PC-3 (cell line): ENCODE measurements at regions not wholly inside any gene's neighbourhood (a gene's known extent, or its start where the extent isn't known, plus 50 kb on each side); places are given as distances from the start of the nearest gene placed in this dataset.

Experiments
- ATAC-seq: fragments of 200-7000 bp; cut with Tn5 transposase; 2 replicates; pipeline ENCODE4 v1.9.1; 2020; ENCODE audit warnings: mild to moderate bottlenecking, moderate library complexity
- BruUV-seq: library from RNA; stranded (reverse); fragments of 400-500 nt; replicated peaks from 2 replicates; lab custom pipeline; 2021; lab: Mats Ljungman, UMichigan
- CTCF ChIA-PET: fragments of 300-600 bp; sonication (Branson Sonifier 250); formaldehyde crosslinking; loops from one replicate; lab custom pipeline; 2022; ENCODE audit warnings: antibody characterized with exemption; lab: Charles Lee
- POLR2A ChIA-PET: fragments of 300-600 bp; sonication (Branson Sonifier 250); formaldehyde crosslinking; loops from one replicate; lab custom pipeline; 2022; ENCODE audit warnings: antibody characterized with exemption; ENCODE audit not compliant: unreplicated experiment; lab: Charles Lee
- DNase-seq: peaks from one replicate; pipeline ENCODE4 v3.0.0-alpha.2; 2015
- H2AFZ ChIP-seq: fragments of 300-600 bp; sonication (generic); 2 replicates; pipeline ENCODE4 v1.6.0; 2016; ENCODE audit warnings: antibody characterized with exemption, low read length
- H3F3A ChIP-seq: fragments of 300-600 bp; sonication (generic); one replicate; pipeline ENCODE4 v1.6.0; 2017; ENCODE audit warnings: antibody characterized with exemption, low read length, control low read depth, mild to moderate bottlenecking; ENCODE audit not compliant: unreplicated experiment
- H3K27ac ChIP-seq: fragments of 300-600 bp; sonication (generic); 2 replicates; pipeline ENCODE4 v1.5.1; 2016; ENCODE audit warnings: mild to moderate bottlenecking, low read length
- H3K27me3 ChIP-seq: fragments of 300-600 bp; sonication (generic); 2 replicates; pipeline ENCODE4 v1.6.1; 2016; ENCODE audit warnings: low read length, mixed read lengths
- H3K36me3 ChIP-seq: fragments of 300-600 bp; sonication (generic); 2 replicates; pipeline ENCODE4 v1.6.1; 2016; ENCODE audit warnings: low read depth, mixed run types, low read length, mixed read lengths
- H3K4me1 ChIP-seq: fragments of 300-600 bp; sonication (generic); 2 replicates; pipeline ENCODE4 v1.5.1; 2016; ENCODE audit warnings: low read length; ENCODE audit not compliant: insufficient read depth
- H3K4me2 ChIP-seq: fragments of 300-600 bp; sonication (generic); 2 replicates; pipeline ENCODE4 v1.6.0; 2016; ENCODE audit warnings: low read length
- H3K4me3 ChIP-seq: fragments of 300-600 bp; sonication (generic); 2 replicates; pipeline ENCODE4 v1.5.1; 2016; ENCODE audit warnings: mild to moderate bottlenecking, low read length, mixed read lengths
- H3K79me2 ChIP-seq: fragments of 300-600 bp; sonication (generic); 2 replicates; pipeline ENCODE4 v1.6.1; 2017; ENCODE audit warnings: low read length, mixed read lengths
- H3K9ac ChIP-seq: fragments of 300-600 bp; sonication (generic); 2 replicates; pipeline ENCODE4 v1.6.0; 2016; ENCODE audit warnings: mild to moderate bottlenecking, low read length
- H3K9me2 ChIP-seq: fragments of 300-600 bp; sonication (generic); replicated peaks from 2 replicates; pipeline ENCODE4 v1.6.1; 2016; ENCODE audit warnings: mixed run types, low read length, mixed read lengths
- H3K9me3 ChIP-seq: fragments of 300-600 bp; sonication (generic); 2 replicates; pipeline ENCODE4 v1.6.1; 2016; ENCODE audit warnings: low read length, mixed read lengths
- H4K20me1 ChIP-seq: fragments of 300-600 bp; sonication (generic); 2 replicates; pipeline ENCODE4 v1.6.1; 2016; ENCODE audit warnings: low read length, mixed read lengths
- EZH2 ChIP-seq: fragments of 300-600 bp; sonication (generic); IDR thresholded peaks from one replicate; pipeline ENCODE4 v1.6.1; 2017; ENCODE audit warnings: antibody characterized with exemption, mild to moderate bottlenecking, low read length; ENCODE audit not compliant: unreplicated experiment
- EZH2phosphoT487 ChIP-seq: fragments of 300-600 bp; sonication (generic); IDR thresholded peaks from 2 replicates; pipeline ENCODE4 v1.6.1; 2018; ENCODE audit warnings: mild to moderate bottlenecking, antibody characterized with exemption, low read length, borderline replicate concordance
- intact Hi-C: fragments of 100-400 bp; cut with micrococcal nuclease; formaldehyde crosslinking; loops from 2 replicates; pipeline ENCODE4 v1.9.0; 2023
- TF ChIP-seq, protein P1 (sequence below): fragments of 300-600 bp; sonication (generic); conservative IDR thresholded peaks from 2 replicates; pipeline ENCODE4 v1.5.1; 2017; ENCODE audit warnings: antibody characterized with exemption, low read depth, mild to moderate bottlenecking, low read length

DNA sequence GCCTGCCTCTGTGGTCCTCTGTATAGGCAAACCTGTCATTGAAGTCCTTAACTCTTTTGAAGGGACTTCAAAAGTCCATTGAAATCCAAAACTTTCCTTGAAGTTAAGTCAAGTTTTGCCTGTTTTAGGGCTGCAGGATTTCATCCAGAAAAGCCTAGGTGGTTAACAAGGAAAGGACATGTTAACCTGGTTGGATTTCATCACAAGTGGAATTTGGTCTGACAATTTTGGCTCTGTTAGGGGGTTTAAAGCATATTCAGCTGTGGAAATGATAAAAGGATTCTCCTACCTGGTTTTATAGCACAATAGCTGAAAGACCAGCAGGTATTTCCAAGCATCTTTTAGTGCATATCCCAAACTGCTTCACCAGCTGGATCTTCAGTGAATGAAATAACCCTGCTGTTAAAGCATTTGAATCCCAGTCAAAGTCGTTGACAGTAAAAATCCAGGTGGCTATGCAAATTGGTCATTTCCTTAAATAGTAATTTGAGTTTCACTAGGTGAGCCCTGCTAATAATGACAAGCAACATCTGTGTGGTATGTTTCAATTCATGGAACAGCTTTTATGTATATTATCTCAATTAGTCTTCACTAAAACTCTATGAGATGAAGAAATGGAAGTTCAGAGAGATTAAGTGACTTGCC, 400.5 kb downstream of the ETNK1 start:
- no TSS peak for BruUV-seq
- Histone ChIP-seq H3K4me1 (no peaks in the 10 kb centered on the region), H3K9me3 (no peaks in the 10 kb centered on the region), H3K27me3 (no peaks in the 10 kb centered on the region), H3K4me3 (no peak overlapping the region), H2AFZ (no peak overlapping the region), H3K27ac (no peak overlapping the region), H3K9me2 (no peaks in the 10 kb centered on the region), H3K36me3 (no peaks in the 10 kb centered on the region), H3F3A (no peaks in the 10 kb centered on the region), H3K9ac (no peak overlapping the region), H3K79me2 (no peaks in the 10 kb centered on the region), H4K20me1 (no peaks in the 10 kb centered on the region), H3K4me2 (no peak overlapping the region)
- DNase-seq (no peak), ATAC-seq (no peak)
- TF ChIP-seq, protein P1, sequence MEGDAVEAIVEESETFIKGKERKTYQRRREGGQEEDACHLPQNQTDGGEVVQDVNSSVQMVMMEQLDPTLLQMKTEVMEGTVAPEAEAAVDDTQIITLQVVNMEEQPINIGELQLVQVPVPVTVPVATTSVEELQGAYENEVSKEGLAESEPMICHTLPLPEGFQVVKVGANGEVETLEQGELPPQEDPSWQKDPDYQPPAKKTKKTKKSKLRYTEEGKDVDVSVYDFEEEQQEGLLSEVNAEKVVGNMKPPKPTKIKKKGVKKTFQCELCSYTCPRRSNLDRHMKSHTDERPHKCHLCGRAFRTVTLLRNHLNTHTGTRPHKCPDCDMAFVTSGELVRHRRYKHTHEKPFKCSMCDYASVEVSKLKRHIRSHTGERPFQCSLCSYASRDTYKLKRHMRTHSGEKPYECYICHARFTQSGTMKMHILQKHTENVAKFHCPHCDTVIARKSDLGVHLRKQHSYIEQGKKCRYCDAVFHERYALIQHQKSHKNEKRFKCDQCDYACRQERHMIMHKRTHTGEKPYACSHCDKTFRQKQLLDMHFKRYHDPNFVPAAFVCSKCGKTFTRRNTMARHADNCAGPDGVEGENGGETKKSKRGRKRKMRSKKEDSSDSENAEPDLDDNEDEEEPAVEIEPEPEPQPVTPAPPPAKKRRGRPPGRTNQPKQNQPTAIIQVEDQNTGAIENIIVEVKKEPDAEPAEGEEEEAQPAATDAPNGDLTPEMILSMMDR = no peak
- TF ChIP-seq EZH2phosphoT487 (no peak), EZH2 (no peak)
- intact Hi-C loops = no loop called here
- CTCF ChIA-PET = no interaction called here
- POLR2A ChIA-PET = no interaction called here

DNA sequence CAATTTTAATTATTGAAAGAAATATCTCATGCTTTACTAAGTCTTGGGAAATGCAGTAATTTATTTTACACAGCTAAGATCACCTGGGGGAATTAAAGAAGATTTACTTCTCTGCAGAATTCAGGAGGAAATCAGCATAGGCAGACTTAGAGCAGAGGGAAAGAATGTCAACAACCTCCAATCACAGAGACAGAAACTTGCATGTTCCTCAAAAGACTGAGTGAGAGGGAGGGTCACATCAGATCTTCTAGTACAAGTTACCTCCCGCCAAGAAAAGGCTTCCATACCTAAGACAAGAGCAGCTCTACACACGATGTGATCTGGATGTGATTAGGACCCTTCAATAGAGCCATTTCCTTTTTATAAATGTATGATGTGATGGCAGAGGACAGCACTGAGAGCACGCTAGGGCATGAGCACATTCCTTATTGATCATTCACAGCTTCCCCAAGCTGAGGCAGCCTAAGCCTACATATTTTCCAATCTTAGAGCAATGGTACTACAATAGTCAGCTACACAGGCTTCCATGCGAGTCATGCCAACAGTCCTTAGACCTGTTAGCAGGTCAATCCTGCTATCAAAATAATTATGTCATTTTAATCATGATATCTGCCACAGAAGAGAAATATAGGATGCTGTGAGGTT, 403.3 kb downstream of the ETNK1 start:
- TF ChIP-seq EZH2phosphoT487 (no peak), EZH2 (no peak)
- TF ChIP-seq, protein P1 = no peak
- no TSS peak for BruUV-seq
- Histone ChIP-seq H4K20me1 (no peaks in the 10 kb centered on the region), H3F3A (no peaks in the 10 kb centered on the region), H3K9me2 (no peaks in the 10 kb centered on the region), H3K4me1 (no peaks in the 10 kb centered on the region), H3K9ac (no peak overlapping the region), H3K9me3 (no peaks in the 10 kb centered on the region), H3K4me3 (no peak overlapping the region), H3K27me3 (peaks cover 8% of the 10 kb centered on the region; the same call in 1 of the 2 replicates), H3K4me2 (no peak overlapping the region), H3K36me3 (no peaks in the 10 kb centered on the region), H2AFZ (no peak overlapping the region), H3K79me2 (no peaks in the 10 kb centered on the region), H3K27ac (no peak overlapping the region)
- ChIA-PET CTCF (no interaction called here), POLR2A (no interaction called here)
- intact Hi-C loops = no loop called here
- no peak for ATAC-seq
- DNase-seq = no peak

DNA sequence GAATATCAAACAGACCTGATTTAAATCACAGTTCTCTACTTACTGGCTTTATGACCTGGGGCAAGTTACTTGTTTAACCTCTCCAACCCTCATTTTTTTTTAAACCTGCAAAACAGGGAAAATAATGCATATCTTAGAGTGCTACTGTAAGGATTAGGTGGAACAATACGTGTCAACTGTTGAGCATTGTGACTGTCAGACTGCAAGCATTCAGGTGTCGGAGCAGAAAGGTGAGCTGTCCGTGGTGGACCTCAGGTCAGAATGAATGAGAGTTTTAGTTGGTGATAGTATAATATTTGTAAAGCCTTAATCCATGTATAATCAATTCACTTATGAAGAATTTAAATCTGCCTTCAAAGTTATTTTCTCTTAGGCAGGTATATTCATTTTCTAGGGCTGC, 404.2 kb downstream of the ETNK1 start:
- no peak for ATAC-seq
- no peaks in the 10 kb centered on the region for H3K4me1 ChIP-seq

More for the DNA sequence above, 404.2 kb downstream of the ETNK1 start:
- intact Hi-C loops = no loop called here
- no peaks in the 10 kb centered on the region for H3F3A ChIP-seq
- H3K79me2 ChIP-seq = no peaks in the 10 kb centered on the region
- ChIA-PET POLR2A (no interaction called here), CTCF (no interaction called here)
- no peaks in the 10 kb centered on the region for H3K36me3 ChIP-seq
- no peaks in the 10 kb centered on the region for H3K9me2 ChIP-seq
- TF ChIP-seq EZH2phosphoT487 (no peak), EZH2 (no peak)
- TF ChIP-seq, protein P1 = no peak
- H3K4me3 ChIP-seq = no peak overlapping the region
- H3K27ac ChIP-seq = no peak overlapping the region
- H3K9me3 ChIP-seq = no peaks in the 10 kb centered on the region
- peaks cover 8% of the 10 kb centered on the region; the same call in 1 of the 2 replicates for H3K27me3 ChIP-seq
- H2AFZ ChIP-seq = no peak overlapping the region
- no peaks in the 10 kb centered on the region for H4K20me1 ChIP-seq
- H3K4me2 ChIP-seq = no peak overlapping the region
- no peak for DNase-seq
- H3K9ac ChIP-seq = no peak overlapping the region
- no TSS peak for BruUV-seq
